Mammary epithelial cell (primary cell): ENCODE measurements at regions not wholly inside any gene's neighbourhood (a gene's known extent, or its start where the extent isn't known, plus 50 kb on each side); places are given as distances from the start of the nearest gene placed in this dataset.

Source experiments
- EZH2 ChIP-seq: IDR thresholded peaks from 2 replicates; pipeline ENCODE4 v1.6.1; 2012; ENCODE audit warnings: low read length, inconsistent platforms, borderline replicate concordance
- TF ChIP-seq, protein P1 (sequence below), 2 donors: IDR thresholded peaks in 1 of 2; conservative IDR thresholded peaks in 1 of 2; 2 replicates each; pipeline ENCODE4 v1.5.1; 2011 to 2012; ENCODE audit warnings: inconsistent platforms in 2 of 2, low read length in 2 of 2, mild to moderate bottlenecking in 2 of 2, control low read depth in 1 of 2, low read depth in 1 of 2; ENCODE audit not compliant: insufficient read depth in 1 of 2; ENCODE audit errors: extremely low read depth in 1 of 2

DNA sequence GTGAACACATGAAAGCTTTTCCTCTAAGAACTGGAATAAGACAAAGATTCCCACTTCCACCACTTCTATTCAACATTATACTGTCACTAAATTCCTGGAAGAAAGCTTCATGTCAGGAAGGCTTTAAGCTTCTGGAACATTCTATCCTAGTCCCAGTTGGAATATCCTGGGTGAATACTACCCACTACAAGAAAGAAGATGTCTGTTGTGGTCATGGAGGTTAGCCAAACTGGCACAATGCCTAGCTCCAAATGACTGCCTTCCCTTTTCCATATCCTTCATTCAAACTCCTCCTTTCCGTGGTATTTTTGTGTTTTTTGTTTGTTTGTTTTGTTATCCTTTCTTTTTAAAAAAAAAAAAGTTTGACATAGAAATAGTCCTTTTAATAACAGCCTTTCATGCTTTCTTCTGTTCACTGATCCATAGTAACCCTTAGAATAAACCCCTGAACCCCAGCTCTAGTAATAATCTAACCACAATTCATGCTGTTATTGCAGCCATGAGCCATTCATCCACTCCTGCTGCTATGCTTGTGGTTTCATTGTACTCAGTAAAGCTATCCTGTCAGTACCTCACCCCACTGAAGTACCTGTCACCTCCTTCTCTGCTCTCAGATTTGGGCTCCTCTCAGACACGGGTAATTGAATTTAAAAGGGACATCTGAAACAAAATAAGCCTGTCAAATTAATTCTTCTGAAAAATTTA lies 447.5 kb downstream of the IGSF11 start:
- TF ChIP-seq, protein P1, sequence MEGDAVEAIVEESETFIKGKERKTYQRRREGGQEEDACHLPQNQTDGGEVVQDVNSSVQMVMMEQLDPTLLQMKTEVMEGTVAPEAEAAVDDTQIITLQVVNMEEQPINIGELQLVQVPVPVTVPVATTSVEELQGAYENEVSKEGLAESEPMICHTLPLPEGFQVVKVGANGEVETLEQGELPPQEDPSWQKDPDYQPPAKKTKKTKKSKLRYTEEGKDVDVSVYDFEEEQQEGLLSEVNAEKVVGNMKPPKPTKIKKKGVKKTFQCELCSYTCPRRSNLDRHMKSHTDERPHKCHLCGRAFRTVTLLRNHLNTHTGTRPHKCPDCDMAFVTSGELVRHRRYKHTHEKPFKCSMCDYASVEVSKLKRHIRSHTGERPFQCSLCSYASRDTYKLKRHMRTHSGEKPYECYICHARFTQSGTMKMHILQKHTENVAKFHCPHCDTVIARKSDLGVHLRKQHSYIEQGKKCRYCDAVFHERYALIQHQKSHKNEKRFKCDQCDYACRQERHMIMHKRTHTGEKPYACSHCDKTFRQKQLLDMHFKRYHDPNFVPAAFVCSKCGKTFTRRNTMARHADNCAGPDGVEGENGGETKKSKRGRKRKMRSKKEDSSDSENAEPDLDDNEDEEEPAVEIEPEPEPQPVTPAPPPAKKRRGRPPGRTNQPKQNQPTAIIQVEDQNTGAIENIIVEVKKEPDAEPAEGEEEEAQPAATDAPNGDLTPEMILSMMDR (conservative IDR thresholded peaks at IDR 0.05 in 1 of 2, IDR thresholded peaks at IDR 0.05 in 1 of 2; ENCODE audit: extremely low read depth in 1 of 2, insufficient read depth in 1 of 2, low read depth in 1 of 2, low read length in 2 of 2) = no peak
- no peak for TF ChIP-seq EZH2
